ENCODE measurements at regions not wholly inside any gene's neighbourhood (a gene's known extent, or its start where the extent isn't known, plus 50 kb on each side); places are given as distances from the start of the nearest gene placed in this dataset.

- Histone ChIP-seq H4K20me1 (ENCODE audit: insufficient read depth, low read length) (no peaks in the 10 kb centered on the region), H3K36me3 (replicated peaks in 1 of 2; ENCODE audit: control insufficient read depth in 1 of 2, insufficient read depth in 2 of 2, low read length in 2 of 2) (no peaks in the 10 kb centered on the region), H2AFZ (ENCODE audit: low read length) (no peak overlapping the region), H3K9me3 (ENCODE audit: low read length) (no peaks in the 10 kb centered on the region), H3K4me1 (ENCODE audit: insufficient read depth, low read length) (no peaks in the 10 kb centered on the region), H3K9ac (ENCODE audit: insufficient read depth, low read depth, low read length) (no peak overlapping the region), H3K4me3 (replicated peaks in 1 of 3; ENCODE audit: insufficient read depth in 1 of 3, low read depth in 2 of 3, low read length in 3 of 3) (no peak overlapping the region), H3K4me2 (ENCODE audit: low read depth, low read length) (no peak overlapping the region), H3K27me3 (ENCODE audit: control insufficient read depth in 1 of 2, insufficient read depth in 2 of 2, low read length in 2 of 2) (no peaks in the 10 kb centered on the region; a peak in 1 of 5 replicates), H3K27ac (ENCODE audit: extremely low read length, insufficient read depth, low read length) (no peak overlapping the region), H3K79me2 (ENCODE audit: insufficient read depth, low read length) (no peaks in the 10 kb centered on the region)
- no peak for FAIRE-seq
- ChIA-PET CTCF (ENCODE audit: low intra/inter-chr PET ratio, low total read pairs) (no interaction called here), POLR2A (no interaction called here)
- 0% methylated on average over 2 of the region's 2 CpGs for WGBS (ENCODE audit: low lambda C conversion rate)
- DNase-seq (ENCODE audit: low spot score) = no peak
- intact Hi-C loops (cut with micrococcal nuclease; ENCODE audit: unreplicated experiment) = no loop called here
- no TSS peak for BruUV-seq (replicated peaks)
- in situ Hi-C loops (cut with HindIII; ENCODE audit: extremely low pct_ligation_motif_present, low pct_unique_long_range_greater_than_20kb) = no loop called here
- no peak for ATAC-seq
- TF ChIP-seq ZNF343 (CRISPR knock-in tag; IDR thresholded peaks at IDR 0.05) (no peak), SSRP1 (CRISPR knock-in tag; IDR thresholded peaks at IDR 0.05) (no peak), SNRNP70 (IDR thresholded peaks at IDR 0.05; ENCODE audit: low read depth, low read length) (no peak), ZNF615 (CRISPR knock-in tag; IDR thresholded peaks at IDR 0.05; ENCODE audit: borderline replicate concordance) (no peak), KDM5A (IDR thresholded peaks at IDR 0.05; ENCODE audit: borderline replicate concordance, low read length) (no peak), EP300 (IDR thresholded peaks at IDR 0.05; ENCODE audit: low read depth in 2 of 2, low read length in 2 of 2) (no peak), EP300 (CRISPR knock-in tag; IDR thresholded peaks at IDR 0.05; ENCODE audit: borderline replicate concordance) (no peak), XBP1 (CRISPR knock-in tag; IDR thresholded peaks at IDR 0.05) (no peak), KAT7 (CRISPR knock-in tag; IDR thresholded peaks at IDR 0.05; ENCODE audit: borderline replicate concordance) (no peak), AGO2 (optimal IDR thresholded peaks at IDR 0.05; ENCODE audit: low read depth, low read length) (no peak)
- TF ChIP-seq, protein P1, sequence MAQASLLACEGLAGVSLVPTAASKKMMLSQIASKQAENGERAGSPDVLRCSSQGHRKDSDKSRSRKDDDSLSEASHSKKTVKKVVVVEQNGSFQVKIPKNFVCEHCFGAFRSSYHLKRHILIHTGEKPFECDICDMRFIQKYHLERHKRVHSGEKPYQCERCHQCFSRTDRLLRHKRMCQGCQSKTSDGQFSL (CRISPR knock-in tag; IDR thresholded peaks at IDR 0.05) = no peak
- TF ChIP-seq, protein P2, sequence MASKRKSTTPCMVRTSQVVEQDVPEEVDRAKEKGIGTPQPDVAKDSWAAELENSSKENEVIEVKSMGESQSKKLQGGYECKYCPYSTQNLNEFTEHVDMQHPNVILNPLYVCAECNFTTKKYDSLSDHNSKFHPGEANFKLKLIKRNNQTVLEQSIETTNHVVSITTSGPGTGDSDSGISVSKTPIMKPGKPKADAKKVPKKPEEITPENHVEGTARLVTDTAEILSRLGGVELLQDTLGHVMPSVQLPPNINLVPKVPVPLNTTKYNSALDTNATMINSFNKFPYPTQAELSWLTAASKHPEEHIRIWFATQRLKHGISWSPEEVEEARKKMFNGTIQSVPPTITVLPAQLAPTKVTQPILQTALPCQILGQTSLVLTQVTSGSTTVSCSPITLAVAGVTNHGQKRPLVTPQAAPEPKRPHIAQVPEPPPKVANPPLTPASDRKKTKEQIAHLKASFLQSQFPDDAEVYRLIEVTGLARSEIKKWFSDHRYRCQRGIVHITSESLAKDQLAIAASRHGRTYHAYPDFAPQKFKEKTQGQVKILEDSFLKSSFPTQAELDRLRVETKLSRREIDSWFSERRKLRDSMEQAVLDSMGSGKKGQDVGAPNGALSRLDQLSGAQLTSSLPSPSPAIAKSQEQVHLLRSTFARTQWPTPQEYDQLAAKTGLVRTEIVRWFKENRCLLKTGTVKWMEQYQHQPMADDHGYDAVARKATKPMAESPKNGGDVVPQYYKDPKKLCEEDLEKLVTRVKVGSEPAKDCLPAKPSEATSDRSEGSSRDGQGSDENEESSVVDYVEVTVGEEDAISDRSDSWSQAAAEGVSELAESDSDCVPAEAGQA (IDR thresholded peaks at IDR 0.05; ENCODE audit: low read depth) = no peak
- TF ChIP-seq, protein P2 (CRISPR knock-in tag; IDR thresholded peaks at IDR 0.05; ENCODE audit: borderline replicate concordance) = no peak
These were observed 247.9 kb upstream of the SLCO3A1 start for GRCh38 chr15:91605576-91605975.

All from HepG2 (cell line).